ENCODE measurements at regions not wholly inside any gene's neighbourhood (a gene's known extent, or its start where the extent isn't known, plus 50 kb on each side); places are given as distances from the start of the nearest gene placed in this dataset.

GRCh38 chr7:52752891-52753290 lies 282.5 kb upstream of the POM121L12 start:
- no peak for TF ChIP-seq POU2F2 (IDR thresholded peaks at IDR 0.05; ENCODE audit: low read depth, low read length)
- no peak for TF ChIP-seq TAF1 (IDR thresholded peaks at IDR 0.05; ENCODE audit: low read depth, low read length)
- no peak for TF ChIP-seq POLR2A (IDR thresholded peaks at IDR 0.05; ENCODE audit: low read depth, low read length)
